ENCODE measurements at regions not wholly inside any gene's neighbourhood (a gene's known extent, or its start where the extent isn't known, plus 50 kb on each side); places are given as distances from the start of the nearest gene placed in this dataset.

DNA sequence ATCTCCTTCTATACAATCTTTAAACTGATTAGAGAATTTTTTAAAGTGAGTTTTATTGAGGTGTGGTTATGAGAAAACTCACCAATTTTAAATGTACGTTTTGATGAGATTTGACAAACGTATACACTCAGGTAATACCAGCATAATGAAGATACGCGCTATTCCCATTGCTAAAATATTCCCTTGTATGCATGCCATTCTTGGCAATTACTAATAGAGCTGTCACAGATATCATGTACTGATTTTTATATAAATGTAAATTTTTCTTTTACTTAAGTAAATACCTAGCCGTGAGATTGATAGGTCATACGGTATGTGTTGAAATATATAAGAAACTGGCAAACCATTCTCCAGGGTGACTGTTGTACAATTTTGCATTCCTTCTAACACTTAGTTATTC is 384.7 kb downstream of the PTH2R start:
- Histone ChIP-seq H3K27ac (ENCODE audit: low read depth in 1 of 2, low read length in 2 of 2) (no peak overlapping the region), H3K27me3 (ENCODE audit: control insufficient read depth in 4 of 4, insufficient read depth in 4 of 4, low read length in 3 of 4) (no peaks in the 10 kb centered on the region), H3K4me3 (ENCODE audit: low read depth in 1 of 3, low read length in 3 of 3) (no peak overlapping the region), H3K4me1 (ENCODE audit: control insufficient read depth in 4 of 4, insufficient read depth in 4 of 4, low read length in 3 of 4) (peaks cover 0 to 7% (median 4%) of the 10 kb centered on the region in 4 donors), H3K36me3 (ENCODE audit: control insufficient read depth in 4 of 4, insufficient read depth in 3 of 4, low read depth in 1 of 4, low read length in 3 of 4) (no peaks in the 10 kb centered on the region), H3K9ac (ENCODE audit: low read depth in 1 of 2, low read length in 2 of 2) (no peak overlapping the region), H3K9me3 (ENCODE audit: control insufficient read depth in 4 of 4, low read length in 3 of 4) (no peaks in the 10 kb centered on the region)
- TF ChIP-seq, protein P1, sequence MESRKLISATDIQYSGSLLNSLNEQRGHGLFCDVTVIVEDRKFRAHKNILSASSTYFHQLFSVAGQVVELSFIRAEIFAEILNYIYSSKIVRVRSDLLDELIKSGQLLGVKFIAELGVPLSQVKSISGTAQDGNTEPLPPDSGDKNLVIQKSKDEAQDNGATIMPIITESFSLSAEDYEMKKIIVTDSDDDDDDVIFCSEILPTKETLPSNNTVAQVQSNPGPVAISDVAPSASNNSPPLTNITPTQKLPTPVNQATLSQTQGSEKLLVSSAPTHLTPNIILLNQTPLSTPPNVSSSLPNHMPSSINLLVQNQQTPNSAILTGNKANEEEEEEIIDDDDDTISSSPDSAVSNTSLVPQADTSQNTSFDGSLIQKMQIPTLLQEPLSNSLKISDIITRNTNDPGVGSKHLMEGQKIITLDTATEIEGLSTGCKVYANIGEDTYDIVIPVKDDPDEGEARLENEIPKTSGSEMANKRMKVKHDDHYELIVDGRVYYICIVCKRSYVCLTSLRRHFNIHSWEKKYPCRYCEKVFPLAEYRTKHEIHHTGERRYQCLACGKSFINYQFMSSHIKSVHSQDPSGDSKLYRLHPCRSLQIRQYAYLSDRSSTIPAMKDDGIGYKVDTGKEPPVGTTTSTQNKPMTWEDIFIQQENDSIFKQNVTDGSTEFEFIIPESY (IDR thresholded peaks at IDR 0.05) = no peak
- TF ChIP-seq NR2F2 (IDR thresholded peaks at IDR 0.05) (no peak), RXRA (IDR thresholded peaks at IDR 0.05) (no peak), YY1 (IDR thresholded peaks at IDR 0.05) (no peak), EGR1 (IDR thresholded peaks at IDR 0.05; ENCODE audit: low read depth in 2 of 2) (no peak), TAF1 (conservative IDR thresholded peaks at IDR 0.05) (no peak), HNF4G (IDR thresholded peaks at IDR 0.05) (no peak)
- TF ChIP-seq, protein P2, sequence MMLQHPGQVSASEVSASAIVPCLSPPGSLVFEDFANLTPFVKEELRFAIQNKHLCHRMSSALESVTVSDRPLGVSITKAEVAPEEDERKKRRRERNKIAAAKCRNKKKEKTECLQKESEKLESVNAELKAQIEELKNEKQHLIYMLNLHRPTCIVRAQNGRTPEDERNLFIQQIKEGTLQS (IDR thresholded peaks at IDR 0.05) = no peak
- TF ChIP-seq, protein P3, sequence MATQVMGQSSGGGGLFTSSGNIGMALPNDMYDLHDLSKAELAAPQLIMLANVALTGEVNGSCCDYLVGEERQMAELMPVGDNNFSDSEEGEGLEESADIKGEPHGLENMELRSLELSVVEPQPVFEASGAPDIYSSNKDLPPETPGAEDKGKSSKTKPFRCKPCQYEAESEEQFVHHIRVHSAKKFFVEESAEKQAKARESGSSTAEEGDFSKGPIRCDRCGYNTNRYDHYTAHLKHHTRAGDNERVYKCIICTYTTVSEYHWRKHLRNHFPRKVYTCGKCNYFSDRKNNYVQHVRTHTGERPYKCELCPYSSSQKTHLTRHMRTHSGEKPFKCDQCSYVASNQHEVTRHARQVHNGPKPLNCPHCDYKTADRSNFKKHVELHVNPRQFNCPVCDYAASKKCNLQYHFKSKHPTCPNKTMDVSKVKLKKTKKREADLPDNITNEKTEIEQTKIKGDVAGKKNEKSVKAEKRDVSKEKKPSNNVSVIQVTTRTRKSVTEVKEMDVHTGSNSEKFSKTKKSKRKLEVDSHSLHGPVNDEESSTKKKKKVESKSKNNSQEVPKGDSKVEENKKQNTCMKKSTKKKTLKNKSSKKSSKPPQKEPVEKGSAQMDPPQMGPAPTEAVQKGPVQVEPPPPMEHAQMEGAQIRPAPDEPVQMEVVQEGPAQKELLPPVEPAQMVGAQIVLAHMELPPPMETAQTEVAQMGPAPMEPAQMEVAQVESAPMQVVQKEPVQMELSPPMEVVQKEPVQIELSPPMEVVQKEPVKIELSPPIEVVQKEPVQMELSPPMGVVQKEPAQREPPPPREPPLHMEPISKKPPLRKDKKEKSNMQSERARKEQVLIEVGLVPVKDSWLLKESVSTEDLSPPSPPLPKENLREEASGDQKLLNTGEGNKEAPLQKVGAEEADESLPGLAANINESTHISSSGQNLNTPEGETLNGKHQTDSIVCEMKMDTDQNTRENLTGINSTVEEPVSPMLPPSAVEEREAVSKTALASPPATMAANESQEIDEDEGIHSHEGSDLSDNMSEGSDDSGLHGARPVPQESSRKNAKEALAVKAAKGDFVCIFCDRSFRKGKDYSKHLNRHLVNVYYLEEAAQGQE (IDR thresholded peaks at IDR 0.05) = no peak
- DNase-seq (ENCODE audit: low spot score) = no peak
- 85% methylated on average over 6 of the region's 6 CpGs for WGBS

DNA sequence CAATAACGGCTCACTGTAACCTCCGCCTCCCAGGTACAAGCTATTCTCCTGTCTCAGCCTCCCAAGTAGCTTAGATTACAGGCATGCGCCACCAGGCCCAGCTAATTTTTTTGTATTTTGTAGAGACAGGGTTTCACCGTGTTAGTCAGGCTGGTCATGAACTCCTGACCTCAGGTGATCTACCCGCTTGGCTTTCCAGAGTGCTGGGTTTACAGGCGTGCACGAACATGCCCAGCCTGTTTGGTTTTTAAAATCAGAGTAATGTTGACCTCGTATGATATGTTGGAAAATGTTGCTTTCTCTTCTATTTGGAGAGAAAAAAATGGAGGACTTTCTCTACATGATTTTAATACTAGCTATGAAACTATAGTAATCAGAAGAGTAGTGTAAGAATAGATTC is 386.2 kb downstream of the PTH2R start:
- Histone ChIP-seq H3K9me3 (ENCODE audit: control insufficient read depth in 4 of 4, low read length in 3 of 4) (no peaks in the 10 kb centered on the region), H3K9ac (ENCODE audit: low read depth in 1 of 2, low read length in 2 of 2) (no peak overlapping the region), H3K4me1 (ENCODE audit: control insufficient read depth in 4 of 4, insufficient read depth in 4 of 4, low read length in 3 of 4) (peaks cover 0 to 7% (median 4%) of the 10 kb centered on the region in 4 donors), H3K36me3 (ENCODE audit: control insufficient read depth in 4 of 4, insufficient read depth in 3 of 4, low read depth in 1 of 4, low read length in 3 of 4) (no peaks in the 10 kb centered on the region), H3K27ac (ENCODE audit: low read depth in 1 of 2, low read length in 2 of 2) (no peak overlapping the region), H3K4me3 (ENCODE audit: low read depth in 1 of 3, low read length in 3 of 3) (no peak overlapping the region), H3K27me3 (ENCODE audit: control insufficient read depth in 4 of 4, insufficient read depth in 4 of 4, low read length in 3 of 4) (no peaks in the 10 kb centered on the region)
- 90% methylated on average over 8 of the region's 8 CpGs for WGBS
- no peak for DNase-seq (ENCODE audit: low spot score)
- TF ChIP-seq EGR1 (IDR thresholded peaks at IDR 0.05; ENCODE audit: low read depth in 2 of 2) = no peak

DNA sequence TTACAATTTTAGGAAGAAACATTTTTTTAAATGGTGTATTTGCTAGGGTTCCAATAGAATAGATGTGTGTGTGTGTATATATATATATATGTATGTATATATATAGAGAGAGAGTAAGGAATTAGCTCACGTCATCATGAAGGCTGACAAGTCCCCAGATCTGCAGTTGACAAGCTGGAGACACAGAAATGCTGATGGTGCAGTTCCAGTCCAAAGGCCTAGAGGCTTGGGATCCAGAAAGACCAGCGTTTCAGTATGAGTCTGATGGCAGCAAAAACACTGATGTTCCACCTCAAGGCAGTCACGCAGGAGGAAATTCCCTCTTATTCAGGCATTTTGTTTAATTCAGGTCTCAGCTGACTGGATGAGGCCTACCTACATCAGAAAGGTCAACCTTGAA is 386.8 kb downstream of the PTH2R start:
- no peaks in the 10 kb centered on the region for H3K9me3 ChIP-seq (ENCODE audit: control insufficient read depth in 4 of 4, low read length in 3 of 4)
- no peaks in the 10 kb centered on the region for H3K36me3 ChIP-seq (ENCODE audit: control insufficient read depth in 4 of 4, insufficient read depth in 3 of 4, low read depth in 1 of 4, low read length in 3 of 4)
- no peak overlapping the region for H3K4me3 ChIP-seq (ENCODE audit: low read depth in 1 of 3, low read length in 3 of 3)
- H3K9ac ChIP-seq (ENCODE audit: low read depth in 1 of 2, low read length in 2 of 2) = no peak overlapping the region
- no peak for DNase-seq (ENCODE audit: low spot score)
- H3K4me1 ChIP-seq (ENCODE audit: control insufficient read depth in 4 of 4, insufficient read depth in 4 of 4, low read length in 3 of 4) = peaks cover 0 to 7% (median 4%) of the 10 kb centered on the region in 4 donors
- H3K27ac ChIP-seq (ENCODE audit: low read depth in 1 of 2, low read length in 2 of 2) = no peak overlapping the region
- 82% methylated on average over 3 of the region's 3 CpGs for WGBS
- no peak for TF ChIP-seq TAF1 (conservative IDR thresholded peaks at IDR 0.05)
- no peaks in the 10 kb centered on the region for H3K27me3 ChIP-seq (ENCODE audit: control insufficient read depth in 4 of 4, insufficient read depth in 4 of 4, low read length in 3 of 4)
